Left colon (tissue), 2 donors: ENCODE measurements at regions not wholly inside any gene's neighbourhood (a gene's known extent, or its start where the extent isn't known, plus 50 kb on each side); places are given as distances from the start of the nearest gene placed in this dataset.
A peak's percentile ranks its signal among the peaks of the same experiment; 100 is the strongest.

Experiments used
- ATAC-seq: fragments of 200-7000 bp; cut with Tn5 transposase; one replicate; pipeline ENCODE4 v1.9.1; 2020; ENCODE audit warnings: mild to moderate bottlenecking, moderate library complexity
- DNase-seq, 2 donors: peaks; one replicate each; pipeline ENCODE4 v3.0.0-alpha.2; 2020
- intact Hi-C, 2 donors: fragments of 100-400 bp; cut with DNase I in 1 of 2; cut with micrococcal nuclease in 1 of 2; formaldehyde crosslinking; loops; one replicate each; pipeline versions ENCODE4 v1.11.2 to v1.14.0; 2022; cut with DNase I, micrococcal nuclease
- donor health status: DM: no; HTN: no; CAD: no.
- donor health status: DM: yes; HTN: yes; CAD: no.

GRCh38 chr1:22217811-22218460 lies 75.0 kb upstream of the WNT4 start:
- no peak for ATAC-seq
- no peak for DNase-seq
- intact Hi-C loops = no loop called here

GRCh38 chr1:22218618-22219250 lies 75.8 kb upstream of the WNT4 start:
- DNase-seq (peak in 1 of 2 donors; percentile 11), ATAC-seq (no peak)
- intact Hi-C loops = no loop called here

- ATAC-seq (no peak), DNase-seq (peak in 1 of 2 donors; percentile 8)
- intact Hi-C loops = no loop called here
These were observed 78.4 kb upstream of the WNT4 start for GRCh38 chr1:22221233-22221780.

GRCh38 chr1:22222723-22223122 lies 79.8 kb upstream of the WNT4 start:
- ATAC-seq (no peak), DNase-seq (peak in 1 of 2 donors; percentile 2)
- intact Hi-C loops = no loop called here

GRCh38 chr1:22223176-22223575 lies 80.3 kb upstream of the WNT4 start:
- intact Hi-C loops = no loop called here
- ATAC-seq (no peak), DNase-seq (no peak)

GRCh38 chr1:22224091-22224490 lies 81.2 kb upstream of the WNT4 start:
- intact Hi-C loops = no loop called here
- DNase-seq (peak in 1 of 2 donors; percentile 14), ATAC-seq (no peak)

- ATAC-seq = no peak
- DNase-seq = no peak
- intact Hi-C loops = no loop called here
These were observed 81.7 kb upstream of the WNT4 start for GRCh38 chr1:22224631-22225030.

- DNase-seq (no peak), ATAC-seq (no peak)
- intact Hi-C loops = no loop called here
These were observed 83.1 kb upstream of the WNT4 start for GRCh38 chr1:22225858-22226589.

- no peak for DNase-seq
- intact Hi-C loops = no loop called here
- no peak for ATAC-seq
These were observed 85.2 kb upstream of the WNT4 start for GRCh38 chr1:22228074-22228473.

GRCh38 chr1:22228505-22228911 lies 85.6 kb upstream of the WNT4 start:
- intact Hi-C loops = no loop called here
- DNase-seq (no peak), ATAC-seq (no peak)

GRCh38 chr1:22229379-22229778 lies 86.5 kb upstream of the WNT4 start:
- intact Hi-C loops = no loop called here
- no peak for DNase-seq
- no peak for ATAC-seq

- DNase-seq (no peak), ATAC-seq (no peak)
- intact Hi-C loops = no loop called here
These were observed 88.2 kb upstream of the WNT4 start for GRCh38 chr1:22231068-22231593.

GRCh38 chr1:22231995-22232690 lies 89.2 kb upstream of the WNT4 start:
- intact Hi-C loops = no loop called here
- ATAC-seq (no peak), DNase-seq (no peak)

GRCh38 chr1:22233222-22233621 lies 90.3 kb upstream of the WNT4 start:
- DNase-seq = no peak
- intact Hi-C loops = no loop called here
- no peak for ATAC-seq

GRCh38 chr1:22234476-22235030 lies 91.7 kb upstream of the WNT4 start:
- intact Hi-C loops = no loop called here
- no peak for DNase-seq
- no peak for ATAC-seq

GRCh38 chr1:22236166-22236565 lies 93.3 kb upstream of the WNT4 start:
- no peak for ATAC-seq
- no peak for DNase-seq
- intact Hi-C loops = no loop called here

- no peak for ATAC-seq
- intact Hi-C loops = no loop called here
- no peak for DNase-seq
These were observed 94.0 kb upstream of the WNT4 start for GRCh38 chr1:22236900-22237299.

GRCh38 chr1:22237433-22238093 lies 94.7 kb upstream of the WNT4 start:
- ATAC-seq (no peak), DNase-seq (no peak)

More at GRCh38 chr1:22237433-22238093, 94.7 kb upstream of the WNT4 start:
- intact Hi-C loops = no loop called here
